Panc1 (cell line): ENCODE measurements at regions not wholly inside any gene's neighbourhood (a gene's known extent, or its start where the extent isn't known, plus 50 kb on each side); places are given as distances from the start of the nearest gene placed in this dataset.

ENCODE experiments used
- ATAC-seq: fragments of 200-7000 bp; cut with Tn5 transposase; 2 replicates; pipeline ENCODE4 v1.9.1; 2020; ENCODE audit warnings: mild to moderate bottlenecking, moderate library complexity
- BruUV-seq: library from RNA; stranded (reverse); fragments of 400-500 nt; replicated peaks from 2 replicates; lab custom pipeline; 2021; lab: Mats Ljungman, UMichigan
- CTCF ChIA-PET: fragments of 300-600 bp; sonication (Branson Sonifier 250); formaldehyde crosslinking; loops from one replicate; lab custom pipeline; 2022; ENCODE audit warnings: antibody characterized with exemption; lab: Charles Lee
- POLR2A ChIA-PET: fragments of 300-600 bp; sonication (Branson Sonifier 250); formaldehyde crosslinking; loops from one replicate; lab custom pipeline; 2022; ENCODE audit warnings: antibody characterized with exemption; lab: Charles Lee
- DNase-seq: peaks from one replicate; pipeline ENCODE4 v3.0.0-alpha.2; 2010; ENCODE audit warnings: low read depth, low spot score
- H3K27ac ChIP-seq: 2 replicates; pipeline ENCODE4 v1.5.1; 2011; ENCODE audit warnings: mild to moderate bottlenecking, low read length, inconsistent platforms
- H3K27me3 ChIP-seq: fragments of 200-500 bp; sonication (Bioruptor generic); 2 replicates; pipeline ENCODE4 v1.6.0; 2014; ENCODE audit warnings: low read length, inconsistent platforms; ENCODE audit not compliant: control insufficient read depth, insufficient read depth
- H3K36me3 ChIP-seq: fragments of 200-500 bp; sonication (Bioruptor generic); 2 replicates; pipeline ENCODE4 v1.5.1; 2014; ENCODE audit warnings: inconsistent platforms, mild to moderate bottlenecking, low read length, moderate library complexity; ENCODE audit not compliant: control insufficient read depth, insufficient read depth
- H3K4me1 ChIP-seq: 2 replicates; pipeline ENCODE4 v1.5.1; 2011; ENCODE audit warnings: inconsistent platforms, mild to moderate bottlenecking, low read length, moderate library complexity; ENCODE audit not compliant: control insufficient read depth, insufficient read depth
- H3K4me3 ChIP-seq, 2 experiments: 2 replicates each; pipeline ENCODE4 v1.5.1; 2011 to 2012; ENCODE audit warnings: low read depth in 2 of 2, low read length in 2 of 2, mild to moderate bottlenecking in 2 of 2, inconsistent platforms in 1 of 2, moderate library complexity in 1 of 2
- H3K9me3 ChIP-seq: fragments of 200-500 bp; sonication (Bioruptor generic); 2 replicates; pipeline ENCODE4 v1.5.1; 2014; ENCODE audit warnings: low read depth, mild to moderate bottlenecking, inconsistent platforms, low read length, moderate library complexity; ENCODE audit not compliant: control insufficient read depth, insufficient read depth
- POLR2AphosphoS5 ChIP-seq: IDR thresholded peaks from 2 replicates; pipeline ENCODE4 v1.6.1; 2012; ENCODE audit warnings: mild to moderate bottlenecking, low read depth, low read length, moderate library complexity
- SIN3A ChIP-seq: IDR thresholded peaks from 2 replicates; pipeline ENCODE4 v1.6.1; 2012; ENCODE audit warnings: low read depth, mild to moderate bottlenecking, low read length, moderate library complexity, borderline replicate concordance; ENCODE audit not compliant: insufficient read depth
- TCF7L2 ChIP-seq: IDR thresholded peaks from 2 replicates; pipeline ENCODE4 v1.6.1; 2011; ENCODE audit warnings: mild to moderate bottlenecking, low read depth, low read length, inconsistent platforms
- in situ Hi-C: cut with HindIII; loops from 2 replicates; pipeline ENCODE4 v1.10.0; 2016; ENCODE audit warnings: low sequenced_read_pairs, low pct_unique_long_range_greater_than_20kb
- intact Hi-C: fragments of 100-400 bp; cut with micrococcal nuclease; formaldehyde crosslinking; loops from one replicate; pipeline ENCODE4 v1.10.0; 2022; ENCODE audit not compliant: unreplicated experiment
- TF ChIP-seq, protein P1 (sequence below): fragments of 450-650 bp; IDR thresholded peaks from 2 replicates; pipeline ENCODE4 v1.5.1; 2017; ENCODE audit warnings: mild to moderate bottlenecking
- TF ChIP-seq, protein P2 (sequence below), 2 experiments: IDR thresholded peaks; 2 replicates each; pipeline ENCODE4 v1.6.1; 2011 to 2012; ENCODE audit warnings: low read depth in 2 of 2, control low read depth in 1 of 2, low read length in 1 of 2, mild to moderate bottlenecking in 1 of 2, moderate library complexity in 1 of 2; ENCODE audit not compliant: insufficient read depth in 1 of 2

DNA sequence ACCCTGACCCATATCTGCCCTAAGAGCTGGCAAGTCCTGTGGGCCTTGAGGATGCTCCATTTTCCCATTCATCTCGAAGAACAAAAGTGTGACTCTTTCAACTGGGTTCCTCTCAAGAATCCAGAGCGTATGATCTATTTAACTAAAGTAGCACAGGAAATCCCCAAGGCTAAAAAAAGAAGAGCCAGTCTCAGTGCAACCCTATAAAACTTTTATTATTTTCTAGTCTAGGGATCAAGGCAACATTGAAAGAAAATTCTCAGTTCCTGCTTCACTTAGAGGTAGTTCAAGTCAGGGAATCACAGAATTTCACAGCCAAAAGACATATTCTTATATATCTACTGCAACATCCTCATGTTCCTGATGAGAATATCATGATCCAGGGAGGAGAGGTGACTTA, 51.6 kb upstream of the GRM7 start:
- CTCF ChIA-PET, result no interaction called here
- no TSS peak for BruUV-seq
- H3K4me3 ChIP-seq, result no peak overlapping the region
- intact Hi-C loops, result no loop called here
- H3K4me1 ChIP-seq, result no peaks in the 10 kb centered on the region
- ATAC-seq, result no peak
- in situ Hi-C loops, result no loop called here
- POLR2A ChIA-PET, result no interaction called here
- no peaks in the 10 kb centered on the region for H3K36me3 ChIP-seq
- TF ChIP-seq, protein P1, sequence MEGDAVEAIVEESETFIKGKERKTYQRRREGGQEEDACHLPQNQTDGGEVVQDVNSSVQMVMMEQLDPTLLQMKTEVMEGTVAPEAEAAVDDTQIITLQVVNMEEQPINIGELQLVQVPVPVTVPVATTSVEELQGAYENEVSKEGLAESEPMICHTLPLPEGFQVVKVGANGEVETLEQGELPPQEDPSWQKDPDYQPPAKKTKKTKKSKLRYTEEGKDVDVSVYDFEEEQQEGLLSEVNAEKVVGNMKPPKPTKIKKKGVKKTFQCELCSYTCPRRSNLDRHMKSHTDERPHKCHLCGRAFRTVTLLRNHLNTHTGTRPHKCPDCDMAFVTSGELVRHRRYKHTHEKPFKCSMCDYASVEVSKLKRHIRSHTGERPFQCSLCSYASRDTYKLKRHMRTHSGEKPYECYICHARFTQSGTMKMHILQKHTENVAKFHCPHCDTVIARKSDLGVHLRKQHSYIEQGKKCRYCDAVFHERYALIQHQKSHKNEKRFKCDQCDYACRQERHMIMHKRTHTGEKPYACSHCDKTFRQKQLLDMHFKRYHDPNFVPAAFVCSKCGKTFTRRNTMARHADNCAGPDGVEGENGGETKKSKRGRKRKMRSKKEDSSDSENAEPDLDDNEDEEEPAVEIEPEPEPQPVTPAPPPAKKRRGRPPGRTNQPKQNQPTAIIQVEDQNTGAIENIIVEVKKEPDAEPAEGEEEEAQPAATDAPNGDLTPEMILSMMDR, result no peak
- TF ChIP-seq POLR2AphosphoS5 (no peak), TCF7L2 (no peak), SIN3A (no peak)
- TF ChIP-seq, protein P2, sequence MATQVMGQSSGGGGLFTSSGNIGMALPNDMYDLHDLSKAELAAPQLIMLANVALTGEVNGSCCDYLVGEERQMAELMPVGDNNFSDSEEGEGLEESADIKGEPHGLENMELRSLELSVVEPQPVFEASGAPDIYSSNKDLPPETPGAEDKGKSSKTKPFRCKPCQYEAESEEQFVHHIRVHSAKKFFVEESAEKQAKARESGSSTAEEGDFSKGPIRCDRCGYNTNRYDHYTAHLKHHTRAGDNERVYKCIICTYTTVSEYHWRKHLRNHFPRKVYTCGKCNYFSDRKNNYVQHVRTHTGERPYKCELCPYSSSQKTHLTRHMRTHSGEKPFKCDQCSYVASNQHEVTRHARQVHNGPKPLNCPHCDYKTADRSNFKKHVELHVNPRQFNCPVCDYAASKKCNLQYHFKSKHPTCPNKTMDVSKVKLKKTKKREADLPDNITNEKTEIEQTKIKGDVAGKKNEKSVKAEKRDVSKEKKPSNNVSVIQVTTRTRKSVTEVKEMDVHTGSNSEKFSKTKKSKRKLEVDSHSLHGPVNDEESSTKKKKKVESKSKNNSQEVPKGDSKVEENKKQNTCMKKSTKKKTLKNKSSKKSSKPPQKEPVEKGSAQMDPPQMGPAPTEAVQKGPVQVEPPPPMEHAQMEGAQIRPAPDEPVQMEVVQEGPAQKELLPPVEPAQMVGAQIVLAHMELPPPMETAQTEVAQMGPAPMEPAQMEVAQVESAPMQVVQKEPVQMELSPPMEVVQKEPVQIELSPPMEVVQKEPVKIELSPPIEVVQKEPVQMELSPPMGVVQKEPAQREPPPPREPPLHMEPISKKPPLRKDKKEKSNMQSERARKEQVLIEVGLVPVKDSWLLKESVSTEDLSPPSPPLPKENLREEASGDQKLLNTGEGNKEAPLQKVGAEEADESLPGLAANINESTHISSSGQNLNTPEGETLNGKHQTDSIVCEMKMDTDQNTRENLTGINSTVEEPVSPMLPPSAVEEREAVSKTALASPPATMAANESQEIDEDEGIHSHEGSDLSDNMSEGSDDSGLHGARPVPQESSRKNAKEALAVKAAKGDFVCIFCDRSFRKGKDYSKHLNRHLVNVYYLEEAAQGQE (IDR thresholded peaks at IDR 0.05; ENCODE audit: insufficient read depth in 1 of 2, low read depth in 2 of 2, low read length in 1 of 2), result no peak
- no peak for DNase-seq
- H3K27me3 ChIP-seq, result no peaks in the 10 kb centered on the region
- H3K27ac ChIP-seq, result no peak overlapping the region
- H3K9me3 ChIP-seq, result no peaks in the 10 kb centered on the region
